ENCODE measurements at regions not wholly inside any gene's neighbourhood (a gene's known extent, or its start where the extent isn't known, plus 50 kb on each side); places are given as distances from the start of the nearest gene placed in this dataset.

- Mint-ChIP-seq H3K36me3 (ENCODE audit: insufficient read depth in 2 of 2) (no peaks in the 10 kb centered on the region), H3K4me1 (ENCODE audit: low read depth) (peaks cover 4% of the 10 kb centered on the region), H3K9me3 (peaks cover 5 to 10% of the 10 kb centered on the region in 2 donors), H3K27me3 (ENCODE audit: low read depth) (no peaks in the 10 kb centered on the region), H3K4me3 (no peak overlapping the region), H3K27ac (no peak overlapping the region)
- no peak for DNase-seq
- no peak for ATAC-seq (replicated peaks in 1 of 2)
Measured at GRCh38 chr20:11712639-11713160, 205.0 kb upstream of the BTBD3 start.

- H3K36me3 Mint-ChIP-seq (ENCODE audit: insufficient read depth in 2 of 2) = no peaks in the 10 kb centered on the region
- ATAC-seq (replicated peaks in 1 of 2) = no peak
- peaks cover 4% of the 10 kb centered on the region for H3K4me1 Mint-ChIP-seq (ENCODE audit: low read depth)
- H3K27ac Mint-ChIP-seq = no peak overlapping the region
- peaks cover 7 to 13% of the 10 kb centered on the region in 2 donors for H3K9me3 Mint-ChIP-seq
- H3K27me3 Mint-ChIP-seq (ENCODE audit: low read depth) = no peaks in the 10 kb centered on the region
- no peak for DNase-seq
- H3K4me3 Mint-ChIP-seq = no peak overlapping the region
Measured at GRCh38 chr20:11714886-11715285, 202.8 kb upstream of the BTBD3 start.

GRCh38 chr20:11716239-11716944 is 201.3 kb upstream of the BTBD3 start:
- Mint-ChIP-seq H3K27me3 (ENCODE audit: low read depth) (no peaks in the 10 kb centered on the region), H3K9me3 (peaks cover 7 to 13% of the 10 kb centered on the region in 2 donors), H3K4me1 (ENCODE audit: low read depth) (peaks cover 4% of the 10 kb centered on the region), H3K27ac (no peak overlapping the region), H3K36me3 (ENCODE audit: insufficient read depth in 2 of 2) (no peaks in the 10 kb centered on the region), H3K4me3 (no peak overlapping the region)
- no peak for ATAC-seq (replicated peaks in 1 of 2)
- DNase-seq = no peak

GRCh38 chr20:11716945-11717248 is 200.8 kb upstream of the BTBD3 start:
- no peaks in the 10 kb centered on the region for H3K27me3 Mint-ChIP-seq (ENCODE audit: low read depth)
- no peak for ATAC-seq (replicated peaks in 1 of 2)
- no peak overlapping the region for H3K4me3 Mint-ChIP-seq
- peaks cover 7 to 13% of the 10 kb centered on the region in 2 donors for H3K9me3 Mint-ChIP-seq
- no peaks in the 10 kb centered on the region for H3K36me3 Mint-ChIP-seq (ENCODE audit: insufficient read depth in 2 of 2)
- no peak for DNase-seq
- no peak overlapping the region for H3K27ac Mint-ChIP-seq
- peaks cover 4% of the 10 kb centered on the region for H3K4me1 Mint-ChIP-seq (ENCODE audit: low read depth)

GRCh38 chr20:11717562-11717961 is 200.1 kb upstream of the BTBD3 start:
- peaks cover 4% of the 10 kb centered on the region for H3K4me1 Mint-ChIP-seq (ENCODE audit: low read depth)
- H3K27ac Mint-ChIP-seq = no peak overlapping the region
- no peak for DNase-seq
- no peak overlapping the region for H3K4me3 Mint-ChIP-seq
- no peak for ATAC-seq (replicated peaks in 1 of 2)
- no peaks in the 10 kb centered on the region for H3K36me3 Mint-ChIP-seq (ENCODE audit: insufficient read depth in 2 of 2)
- peaks cover 7 to 13% of the 10 kb centered on the region in 2 donors for H3K9me3 Mint-ChIP-seq
- no peaks in the 10 kb centered on the region for H3K27me3 Mint-ChIP-seq (ENCODE audit: low read depth)

- Mint-ChIP-seq H3K4me1 (ENCODE audit: low read depth) (peaks cover 4% of the 10 kb centered on the region), H3K4me3 (no peak overlapping the region), H3K9me3 (peaks cover 7 to 11% of the 10 kb centered on the region in 2 donors), H3K36me3 (ENCODE audit: insufficient read depth in 2 of 2) (no peaks in the 10 kb centered on the region), H3K27me3 (ENCODE audit: low read depth) (no peaks in the 10 kb centered on the region), H3K27ac (no peak overlapping the region)
- DNase-seq = no peak
- no peak for ATAC-seq (replicated peaks in 1 of 2)
Measured at GRCh38 chr20:11718474-11719094, 199.1 kb upstream of the BTBD3 start.

- H3K27ac Mint-ChIP-seq = no peak overlapping the region
- ATAC-seq (replicated peaks in 1 of 2) (no peak), DNase-seq (no peak)
- no peak overlapping the region for H3K4me3 Mint-ChIP-seq
- no peaks in the 10 kb centered on the region for H3K36me3 Mint-ChIP-seq (ENCODE audit: insufficient read depth in 2 of 2)
- peaks cover 7 to 11% of the 10 kb centered on the region in 2 donors for H3K9me3 Mint-ChIP-seq
- no peaks in the 10 kb centered on the region for H3K27me3 Mint-ChIP-seq (ENCODE audit: low read depth)
- peaks cover 4% of the 10 kb centered on the region for H3K4me1 Mint-ChIP-seq (ENCODE audit: low read depth)
Measured at GRCh38 chr20:11719153-11719552, 198.5 kb upstream of the BTBD3 start.

GRCh38 chr20:11721411-11721810 is 196.3 kb upstream of the BTBD3 start:
- Mint-ChIP-seq H3K4me1 (ENCODE audit: low read depth) (peaks cover under 1% of the 10 kb centered on the region), H3K9me3 (peaks cover 2 to 7% of the 10 kb centered on the region in 2 donors), H3K27ac (no peak overlapping the region), H3K4me3 (no peak overlapping the region), H3K36me3 (ENCODE audit: insufficient read depth in 2 of 2) (no peaks in the 10 kb centered on the region), H3K27me3 (ENCODE audit: low read depth) (no peaks in the 10 kb centered on the region)
- ATAC-seq (replicated peaks in 1 of 2) (no peak), DNase-seq (no peak)

- Mint-ChIP-seq H3K27me3 (ENCODE audit: low read depth) (no peaks in the 10 kb centered on the region), H3K36me3 (ENCODE audit: insufficient read depth in 2 of 2) (no peaks in the 10 kb centered on the region), H3K9me3 (peaks cover 0 to 5% of the 10 kb centered on the region in 2 donors), H3K4me3 (no peak overlapping the region), H3K4me1 (ENCODE audit: low read depth) (no peaks in the 10 kb centered on the region), H3K27ac (no peak overlapping the region)
- no peak for ATAC-seq (replicated peaks in 1 of 2)
- no peak for DNase-seq
Measured at GRCh38 chr20:11724097-11724496, 193.6 kb upstream of the BTBD3 start.

GRCh38 chr20:11726026-11726425 is 191.7 kb upstream of the BTBD3 start:
- peaks cover 0 to 3% of the 10 kb centered on the region in 2 donors for H3K36me3 Mint-ChIP-seq (ENCODE audit: insufficient read depth in 2 of 2)
- no peaks in the 10 kb centered on the region for H3K4me1 Mint-ChIP-seq (ENCODE audit: low read depth)
- no peak for ATAC-seq (replicated peaks in 1 of 2)

GRCh38 chr20:11727708-11728107 is 190.0 kb upstream of the BTBD3 start:
- ATAC-seq (replicated peaks in 1 of 2) (no peak), DNase-seq (no peak)
- no peak overlapping the region for H3K27ac Mint-ChIP-seq
- peaks cover 0 to 3% of the 10 kb centered on the region in 2 donors for H3K36me3 Mint-ChIP-seq (ENCODE audit: insufficient read depth in 2 of 2)
- peaks cover 0 to 17% of the 10 kb centered on the region in 2 donors for H3K9me3 Mint-ChIP-seq
- H3K4me1 Mint-ChIP-seq (ENCODE audit: low read depth) = no peaks in the 10 kb centered on the region
- H3K4me3 Mint-ChIP-seq = no peak overlapping the region
- H3K27me3 Mint-ChIP-seq (ENCODE audit: low read depth) = no peaks in the 10 kb centered on the region

More at GRCh38 chr20:11726026-11726425, 191.7 kb upstream of the BTBD3 start:
- no peak for DNase-seq
- H3K4me3 Mint-ChIP-seq = no peak overlapping the region
- no peak overlapping the region for H3K27ac Mint-ChIP-seq
- H3K9me3 Mint-ChIP-seq = peaks cover 0 to 11% of the 10 kb centered on the region in 2 donors
- no peaks in the 10 kb centered on the region for H3K27me3 Mint-ChIP-seq (ENCODE audit: low read depth)

- Mint-ChIP-seq H3K4me3 (no peak overlapping the region), H3K27ac (no peak overlapping the region), H3K4me1 (ENCODE audit: low read depth) (no peaks in the 10 kb centered on the region), H3K9me3 (peaks cover 0 to 20% of the 10 kb centered on the region in 2 donors), H3K27me3 (ENCODE audit: low read depth) (no peaks in the 10 kb centered on the region), H3K36me3 (ENCODE audit: insufficient read depth in 2 of 2) (peaks cover 0 to 3% of the 10 kb centered on the region in 2 donors)
- no peak for DNase-seq
- no peak for ATAC-seq (replicated peaks in 1 of 2)
Measured at GRCh38 chr20:11728937-11729336, 188.8 kb upstream of the BTBD3 start.

- Mint-ChIP-seq H3K36me3 (ENCODE audit: insufficient read depth in 2 of 2) (peaks cover 0 to 3% of the 10 kb centered on the region in 2 donors), H3K4me1 (ENCODE audit: low read depth) (no peaks in the 10 kb centered on the region), H3K27me3 (ENCODE audit: low read depth) (no peaks in the 10 kb centered on the region), H3K9me3 (peaks cover 1 to 20% of the 10 kb centered on the region in 2 donors), H3K27ac (no peak overlapping the region), H3K4me3 (no peak overlapping the region)
- DNase-seq (no peak), ATAC-seq (replicated peaks in 1 of 2) (no peak)
Measured at GRCh38 chr20:11729806-11730205, 187.9 kb upstream of the BTBD3 start.

Data from activated T-cell treated with anti-CD3 and anti-CD28 coated beads, Interleukin-2, amount 50 U/mL, for 72 hours (primary cell).